ENCODE measurements at regions not wholly inside any gene's neighbourhood (a gene's known extent, or its start where the extent isn't known, plus 50 kb on each side); places are given as distances from the start of the nearest gene placed in this dataset.

DNA sequence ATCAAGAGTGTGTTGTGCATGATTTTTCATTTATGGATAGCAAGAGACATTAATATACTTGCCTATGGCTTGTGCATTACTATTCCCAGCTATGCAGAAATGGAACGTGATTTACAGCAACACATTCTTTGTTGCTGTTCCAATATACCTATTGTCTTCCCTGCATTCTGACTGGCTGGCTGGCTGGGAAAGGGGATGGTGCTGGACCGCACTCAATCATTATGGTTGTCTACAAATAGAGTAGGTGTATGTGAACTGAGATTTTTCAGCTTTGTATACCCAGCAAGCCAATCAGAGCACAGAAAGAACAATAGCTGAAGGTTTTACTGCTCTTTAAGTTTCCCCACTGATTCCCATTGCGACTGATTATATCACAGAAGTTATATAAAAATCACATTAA lies 167.5 kb downstream of the ATG4C start:
- Histone ChIP-seq H3K4me3 (no peak overlapping the region), H3K9me3 (ENCODE audit: low read depth) (no peaks in the 10 kb centered on the region), H3K4me1 (ENCODE audit: low read depth) (no peaks in the 10 kb centered on the region), H3K27ac (no peak overlapping the region), H3K36me3 (no peaks in the 10 kb centered on the region), H3K27me3 (peaks cover 5% of the 10 kb centered on the region)
- DNase-seq (ENCODE audit: low read depth in 1 of 2, low spot score in 1 of 2) = no peak
- no peak for TF ChIP-seq CTCF (IDR thresholded peaks at IDR 0.05; ENCODE audit: low read depth, low read length)

- Histone ChIP-seq H3K9me3 (ENCODE audit: low read depth) (no peaks in the 10 kb centered on the region), H3K36me3 (no peaks in the 10 kb centered on the region), H3K4me3 (no peak overlapping the region), H3K27me3 (peaks cover 5% of the 10 kb centered on the region), H3K27ac (no peak overlapping the region), H3K4me1 (ENCODE audit: low read depth) (no peaks in the 10 kb centered on the region)
- no peak for TF ChIP-seq CTCF (IDR thresholded peaks at IDR 0.05; ENCODE audit: low read depth, low read length)
- DNase-seq (ENCODE audit: low read depth in 1 of 2, low spot score in 1 of 2) = no peak
These were observed 168.7 kb downstream of the ATG4C start for GRCh38 chr1:62952596-62952995.

DNA sequence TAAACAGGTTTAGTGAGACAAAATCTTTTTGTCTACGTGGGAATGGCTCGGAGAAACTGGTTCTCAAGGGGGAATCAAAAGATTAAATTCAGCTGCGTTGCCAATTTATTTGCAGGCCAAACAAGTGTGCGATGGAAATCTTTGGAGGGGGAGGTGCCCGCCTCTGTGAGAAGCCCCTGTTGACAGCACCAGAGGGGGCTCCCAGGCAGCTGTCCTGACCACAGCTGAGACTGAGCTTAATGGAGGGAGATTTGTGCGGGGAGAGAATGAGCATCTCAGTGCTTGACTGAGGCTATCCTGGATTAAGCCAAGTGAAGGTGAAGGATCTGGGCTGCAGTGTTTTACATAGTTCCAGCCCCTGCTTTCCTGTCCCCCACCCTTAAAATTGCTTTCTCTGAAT lies 169.7 kb downstream of the ATG4C start:
- no peak overlapping the region for H3K4me3 ChIP-seq
- no peaks in the 10 kb centered on the region for H3K4me1 ChIP-seq (ENCODE audit: low read depth)
- no peak for TF ChIP-seq CTCF (IDR thresholded peaks at IDR 0.05; ENCODE audit: low read depth, low read length)
- H3K27me3 ChIP-seq = peaks cover 5% of the 10 kb centered on the region
- no peaks in the 10 kb centered on the region for H3K9me3 ChIP-seq (ENCODE audit: low read depth)
- H3K27ac ChIP-seq = no peak overlapping the region
- H3K36me3 ChIP-seq = no peaks in the 10 kb centered on the region
- no peak for DNase-seq (ENCODE audit: low read depth in 1 of 2, low spot score in 1 of 2)

DNA sequence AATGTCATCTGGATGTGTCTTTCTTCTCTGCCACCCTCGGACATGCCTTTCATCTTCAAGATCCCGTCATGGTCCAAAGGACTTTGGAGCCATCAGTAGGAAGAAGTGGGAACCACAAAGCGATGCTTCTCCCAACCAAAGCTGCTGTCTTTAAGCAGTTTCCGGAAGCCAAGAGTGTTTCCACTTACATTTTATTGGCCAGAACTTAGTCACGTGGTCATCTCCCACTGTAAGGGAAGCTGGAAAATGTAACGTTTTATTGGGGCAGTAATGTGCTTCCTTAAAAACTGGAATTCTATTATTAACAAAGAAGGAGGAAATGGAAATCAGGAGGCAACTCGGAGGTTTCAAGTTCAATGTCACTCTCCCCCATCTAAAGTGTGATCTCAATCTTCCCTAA lies 170.8 kb downstream of the ATG4C start:
- Histone ChIP-seq H3K27ac (no peak overlapping the region), H3K36me3 (no peaks in the 10 kb centered on the region), H3K27me3 (peaks cover 5% of the 10 kb centered on the region), H3K9me3 (ENCODE audit: low read depth) (no peaks in the 10 kb centered on the region), H3K4me3 (no peak overlapping the region), H3K4me1 (ENCODE audit: low read depth) (no peaks in the 10 kb centered on the region)
- no peak for DNase-seq (ENCODE audit: low read depth in 1 of 2, low spot score in 1 of 2)
- TF ChIP-seq CTCF (IDR thresholded peaks at IDR 0.05; ENCODE audit: low read depth, low read length) = no peak

DNA sequence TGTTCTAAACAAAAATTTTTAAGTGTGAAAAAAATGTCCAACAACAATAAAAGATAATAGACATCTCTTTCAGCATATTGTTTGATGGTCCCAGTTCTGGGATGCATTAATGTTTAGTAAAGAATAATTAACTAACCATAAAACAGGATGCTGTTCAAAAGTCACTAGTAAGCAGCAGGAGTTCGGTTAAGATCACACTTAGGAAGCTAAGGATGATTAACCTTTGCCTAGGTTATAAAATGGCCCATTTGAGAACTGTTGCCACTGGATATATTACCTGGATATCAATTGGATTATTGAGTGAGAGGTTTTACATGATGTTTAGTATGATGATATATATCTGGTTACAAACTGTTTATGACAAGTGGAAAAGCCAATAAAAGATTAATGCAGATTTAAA lies 171.7 kb downstream of the ATG4C start:
- Histone ChIP-seq H3K27me3 (no peaks in the 10 kb centered on the region), H3K36me3 (no peaks in the 10 kb centered on the region), H3K9me3 (ENCODE audit: low read depth) (no peaks in the 10 kb centered on the region), H3K4me3 (no peak overlapping the region), H3K4me1 (ENCODE audit: low read depth) (no peaks in the 10 kb centered on the region), H3K27ac (no peak overlapping the region)
- DNase-seq (ENCODE audit: low read depth in 1 of 2, low spot score in 1 of 2) = no peak
- TF ChIP-seq CTCF (IDR thresholded peaks at IDR 0.05; ENCODE audit: low read depth, low read length) = no peak

All from cardiac muscle cell (in vitro differentiated cells and primary cell).